IMR-90 (cell line): ENCODE measurements at regions not wholly inside any gene's neighbourhood (a gene's known extent, or its start where the extent isn't known, plus 50 kb on each side); places are given as distances from the start of the nearest gene placed in this dataset.

Experiments
- ATAC-seq: fragments of 200-7000 bp; cut with Tn5 transposase; 2 replicates; pipeline ENCODE4 v1.9.1; 2020; ENCODE audit warnings: low read depth, mild to moderate bottlenecking, moderate library complexity
- BruUV-seq: library from RNA; stranded (reverse); fragments of 400-500 nt; replicated peaks from 2 replicates; lab custom pipeline; 2021; lab: Mats Ljungman, UMichigan
- CTCF ChIA-PET: fragments of 300-600 bp; formaldehyde crosslinking; extraction: SDS; loops from one replicate; lab custom pipeline; 2021; ENCODE audit warnings: antibody characterized with exemption; lab: Yijun Ruan, JAX
- POLR2A ChIA-PET: fragments of 300-600 bp; sonication (Branson Sonifier 250); formaldehyde crosslinking; loops from one replicate; lab custom pipeline; 2022; ENCODE audit warnings: antibody characterized with exemption; ENCODE audit not compliant: unreplicated experiment; lab: Charles Lee
- DNase-seq: peaks from one replicate; pipeline ENCODE4 v3.0.0; 2013
- H2AFZ ChIP-seq: replicated peaks from 2 replicates; pipeline ENCODE3; 2013; ENCODE audit warnings: low read length, mild to moderate bottlenecking; ENCODE audit not compliant: poor library complexity
- H2AK5ac ChIP-seq: 2 replicates; pipeline ENCODE4 v1.6.1; 2013; ENCODE audit warnings: low read depth, low read length, inconsistent platforms
- H2AK9ac ChIP-seq: replicated peaks from 2 replicates; pipeline ENCODE3; 2013; ENCODE audit warnings: mild to moderate bottlenecking, low read depth, low read length, moderate library complexity; ENCODE audit not compliant: poor library complexity
- H2BK120ac ChIP-seq: 2 replicates; pipeline ENCODE4 v1.6.1; 2013; ENCODE audit warnings: low read depth, low read length, inconsistent platforms
- H2BK15ac ChIP-seq: 3 replicates; pipeline ENCODE4 v1.6.1; 2013; ENCODE audit warnings: low read depth, low read length, inconsistent platforms
- H2BK20ac ChIP-seq: 2 replicates; pipeline ENCODE4 v1.6.1; 2013; ENCODE audit warnings: low read depth, mild to moderate bottlenecking, inconsistent platforms, low read length, moderate library complexity
- H2BK5ac ChIP-seq: 2 replicates; pipeline ENCODE4 v1.6.1; 2013; ENCODE audit warnings: mild to moderate bottlenecking, low read depth, low read length, inconsistent platforms; ENCODE audit not compliant: poor library complexity, severe bottlenecking
- H3K14ac ChIP-seq: replicated peaks from 2 replicates; pipeline ENCODE4 v1.6.1; 2013; ENCODE audit warnings: low read depth, low read length, inconsistent platforms
- H3K18ac ChIP-seq: 2 replicates; pipeline ENCODE4 v1.6.1; 2013; ENCODE audit warnings: low read depth, low read length, control low read depth
- H3K23ac ChIP-seq: 2 replicates; pipeline ENCODE4 v1.6.1; 2013; ENCODE audit warnings: low read depth, low read length, inconsistent platforms
- H3K27ac ChIP-seq: 2 replicates; pipeline ENCODE4 v1.5.1; 2013; ENCODE audit warnings: mild to moderate bottlenecking, control low read depth, low read length; ENCODE audit not compliant: insufficient read depth
- H3K27me3 ChIP-seq: 2 replicates; pipeline ENCODE4 v1.6.1; 2013; ENCODE audit warnings: low read length; ENCODE audit not compliant: control insufficient read depth, insufficient read depth
- H3K36me3 ChIP-seq: 2 replicates; pipeline ENCODE4 v1.6.1; 2013; ENCODE audit warnings: low read length, mixed read lengths; ENCODE audit not compliant: control insufficient read depth, insufficient read depth
- H3K4ac ChIP-seq: 2 replicates; pipeline ENCODE4 v1.6.1; 2013; ENCODE audit warnings: low read depth, low read length, inconsistent platforms
- H3K4me1 ChIP-seq: 2 replicates; pipeline ENCODE4 v1.6.1; 2013; ENCODE audit warnings: low read length, mixed read lengths; ENCODE audit not compliant: control insufficient read depth, insufficient read depth
- H3K4me2 ChIP-seq: 2 replicates; pipeline ENCODE4 v1.6.1; 2013; ENCODE audit warnings: low read depth, mild to moderate bottlenecking, control low read depth, low read length, moderate library complexity
- H3K4me3 ChIP-seq: 2 replicates; pipeline ENCODE4 v1.5.1; 2013; ENCODE audit warnings: low read depth, mild to moderate bottlenecking, control low read depth, low read length, moderate library complexity; ENCODE audit not compliant: insufficient read depth
- H3K56ac ChIP-seq: 2 replicates; pipeline ENCODE4 v1.6.1; 2013; ENCODE audit warnings: low read length, inconsistent platforms; ENCODE audit not compliant: insufficient read depth; ENCODE audit errors: extremely low read depth
- H3K79me1 ChIP-seq, 2 experiments: 2 replicates each; pipeline ENCODE4 v1.6.1; 2013; ENCODE audit warnings: low read length in 2 of 2, inconsistent platforms in 1 of 2, low read depth in 1 of 2
- H3K9ac ChIP-seq: 2 replicates; pipeline ENCODE4 v1.6.1; 2013; ENCODE audit warnings: low read depth, low read length, control low read depth
- H3K9me1 ChIP-seq: 2 replicates; pipeline ENCODE4 v1.6.1; 2013; ENCODE audit warnings: low read length, inconsistent platforms; ENCODE audit not compliant: insufficient read depth
- H3K9me3 ChIP-seq: 2 replicates; pipeline ENCODE4 v1.6.1; 2013; ENCODE audit warnings: low read length; ENCODE audit not compliant: control insufficient read depth, insufficient read depth
- H4K20me1 ChIP-seq: 2 replicates; pipeline ENCODE4 v1.6.1; 2013; ENCODE audit warnings: low read length, inconsistent platforms; ENCODE audit not compliant: insufficient read depth
- H4K5ac ChIP-seq: 2 replicates; pipeline ENCODE4 v1.6.1; 2013; ENCODE audit warnings: mild to moderate bottlenecking, low read depth, low read length, control low read depth
- H4K8ac ChIP-seq, 2 experiments: 2 replicates each; pipeline ENCODE4 v1.6.1; 2013; ENCODE audit warnings: low read depth in 2 of 2, low read length in 2 of 2, control low read depth in 1 of 2, inconsistent platforms in 1 of 2
- H4K91ac ChIP-seq: 2 replicates; pipeline ENCODE4 v1.6.1; 2013; ENCODE audit warnings: low read depth, low read length, inconsistent platforms; ENCODE audit not compliant: insufficient read depth
- CEBPB ChIP-seq: IDR thresholded peaks from 2 replicates; pipeline ENCODE4 v1.6.1; 2012; ENCODE audit warnings: low read depth, low read length, improper control_type of control experiment
- CTCF ChIP-seq: conservative IDR thresholded peaks from 2 replicates; pipeline ENCODE4 v1.5.1; 2012; ENCODE audit warnings: mild to moderate bottlenecking, low read depth, low read length, improper control_type of control experiment
- MAZ ChIP-seq: IDR thresholded peaks from 2 replicates; pipeline ENCODE4 v1.6.1; 2012; ENCODE audit warnings: low read depth, mild to moderate bottlenecking, low read length, improper control_type of control experiment, moderate library complexity, borderline replicate concordance
- POLR2A ChIP-seq: IDR thresholded peaks from 2 replicates; pipeline ENCODE4 v1.6.1; 2012; ENCODE audit warnings: mild to moderate bottlenecking, low read depth, low read length
- RCOR1 ChIP-seq: IDR thresholded peaks from 2 replicates; pipeline ENCODE4 v1.6.1; 2012; ENCODE audit warnings: mild to moderate bottlenecking, low read length, improper control_type of control experiment; ENCODE audit not compliant: insufficient replicate concordance
- SMC3 ChIP-seq: fragments of 150-350 bp; IDR thresholded peaks from 2 replicates; pipeline ENCODE4 v1.6.1; 2016; ENCODE audit warnings: low read depth, mild to moderate bottlenecking, antibody characterized with exemption, low read length, moderate library complexity
- USF2 ChIP-seq: fragments of 150-350 bp; IDR thresholded peaks from 2 replicates; pipeline ENCODE4 v1.6.1; 2017; ENCODE audit warnings: mild to moderate bottlenecking, antibody characterized with exemption, low read length, low read depth
- WGBS, 2 experiments: methylation state at CpG; one replicate each; pipeline versions ENCODE4 v1.1.5 to v1.1.7; 2013; ENCODE audit warnings: missing lambda C conversion rate in 2 of 2; ENCODE audit not compliant: insufficient read length in 1 of 2; ENCODE audit errors: extremely low coverage in 2 of 2; 5-methylcytosine and 5-hydroxymethylcytosine counted together
- dilution Hi-C: fragments of 300-500 bp; cut with HindIII; formaldehyde crosslinking; loops from one replicate; pipeline ENCODE4 v1.14.3; 2018; ENCODE audit warnings: low sequenced_read_pairs; ENCODE audit not compliant: unreplicated experiment
- in situ Hi-C: fragments of 300-500 bp; cut with MboI; formaldehyde crosslinking; loops from 3 replicates; pipeline ENCODE4 v1.14.3; 2019; ENCODE audit warnings: low sequenced_read_pairs, inconsistent platforms, mixed read lengths
- intact Hi-C: fragments of 100-400 bp; cut with micrococcal nuclease; formaldehyde crosslinking; loops from 2 replicates; pipeline ENCODE4 v1.10.0; 2022

GRCh38 chr12:17284873-17285272 lies 678.9 kb upstream of the LMO3 start:
- Histone ChIP-seq H3K27ac (no peak overlapping the region), H2BK120ac (no peak overlapping the region), H3K79me1 (no peaks in the 10 kb centered on the region), H3K4me1 (no peaks in the 10 kb centered on the region), H3K56ac (no peak overlapping the region), H4K8ac (no peak overlapping the region), H3K9me3 (0 out of 2 replicates have a peak, but pooled peaks cover 3% of the 10 kb centered on the region), H2BK15ac (no peak overlapping the region), H4K5ac (no peak overlapping the region), H3K4me2 (no peak overlapping the region), H2AK5ac (no peak overlapping the region), H3K14ac (no peak overlapping the region), H3K9ac (no peak overlapping the region), H3K4me3 (no peak overlapping the region), H4K91ac (no peak overlapping the region), H3K4ac (no peak overlapping the region), H3K27me3 (no peaks in the 10 kb centered on the region), H3K18ac (no peak overlapping the region), H3K9me1 (no peaks in the 10 kb centered on the region), H2BK5ac (no peak overlapping the region), H3K23ac (no peak overlapping the region), H2BK20ac (no peak overlapping the region), H4K20me1 (no peaks in the 10 kb centered on the region), H2AK9ac (no peak overlapping the region), H2AFZ (no peak overlapping the region), H3K36me3 (no peaks in the 10 kb centered on the region)
- DNase-seq (no peak), ATAC-seq (no peak)
- in situ Hi-C loops (no loop called here), dilution Hi-C loops (no loop called here), intact Hi-C loops (no loop called here)
- no TSS peak for BruUV-seq
- no CpG with 5 or more reads among the region's 1 CpG for WGBS, 2 experiments
- CTCF ChIA-PET, result no interaction called here
- TF ChIP-seq SMC3 (no peak), CTCF (no peak), CEBPB (no peak), RCOR1 (no peak), POLR2A (no peak), MAZ (no peak), USF2 (no peak)
- POLR2A ChIA-PET, result no interaction called here
